ENCODE measurements at regions not wholly inside any gene's neighbourhood (a gene's known extent, or its start where the extent isn't known, plus 50 kb on each side); places are given as distances from the start of the nearest gene placed in this dataset.

DNA sequence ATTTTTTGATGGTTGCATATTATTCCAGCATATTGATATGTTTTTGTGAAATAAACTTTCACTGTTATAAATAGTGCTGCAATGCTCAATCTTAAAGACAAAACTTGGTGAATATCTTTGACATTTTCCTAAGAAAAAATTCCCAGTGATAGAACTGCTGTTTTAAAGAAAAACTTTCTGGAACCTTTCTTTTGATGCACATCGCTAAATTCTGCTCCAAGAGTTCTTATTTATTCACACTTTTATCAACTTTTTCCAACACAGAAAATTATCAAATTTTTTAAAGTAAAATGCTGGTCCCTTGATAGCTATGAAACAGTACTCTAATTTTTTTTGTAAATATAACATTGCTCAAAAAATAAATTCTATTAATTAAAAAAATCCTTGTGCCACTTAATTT, 196.6 kb downstream of the HS3ST3A1 start:
- DNase-seq, result no peak

DNA sequence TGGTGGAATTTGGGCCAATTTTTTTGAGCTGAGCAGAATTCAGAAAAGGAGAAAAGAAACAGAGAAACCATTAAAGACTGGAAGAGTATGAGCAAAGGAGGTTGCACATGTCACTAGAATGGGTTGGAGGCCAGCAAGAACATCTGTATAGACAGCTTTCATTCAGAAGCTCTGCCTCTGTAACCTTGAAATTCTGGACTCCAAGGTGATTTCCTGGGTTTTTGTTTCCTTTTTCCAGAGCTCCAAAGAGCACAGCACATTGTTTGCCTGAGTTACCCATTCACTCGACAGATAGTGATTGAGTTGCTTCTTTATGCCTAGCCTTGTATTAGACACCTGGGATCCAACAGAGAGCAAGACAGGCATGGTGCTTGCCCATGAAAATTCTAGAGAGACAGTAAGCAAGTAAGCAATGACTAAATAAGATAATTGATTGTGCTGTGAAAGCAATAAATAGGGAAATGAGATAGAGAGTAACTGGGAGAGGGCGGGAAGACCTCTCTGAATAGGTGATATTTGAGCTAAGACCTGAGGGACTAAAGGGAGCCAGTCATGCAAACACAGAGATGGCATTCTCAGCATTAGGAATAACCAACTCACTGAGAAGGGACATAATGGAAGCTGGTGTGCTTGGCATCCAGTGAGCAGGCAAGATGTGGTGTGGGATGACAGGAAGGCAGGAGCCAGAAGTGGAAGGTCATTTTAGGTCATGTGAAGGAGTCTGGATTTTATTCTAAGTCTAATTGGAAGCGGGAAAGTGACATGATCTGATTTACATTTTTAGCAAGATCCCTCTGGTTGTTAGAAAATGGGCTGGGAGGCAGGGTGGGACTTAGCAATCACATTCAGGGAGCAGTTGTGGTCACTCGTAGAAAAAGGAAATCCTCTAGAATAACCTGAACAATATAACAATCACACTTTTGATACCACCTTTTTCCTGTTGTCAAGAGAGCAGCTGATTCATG, 197.5 kb downstream of the HS3ST3A1 start:
- DNase-seq, result no peak

DNA sequence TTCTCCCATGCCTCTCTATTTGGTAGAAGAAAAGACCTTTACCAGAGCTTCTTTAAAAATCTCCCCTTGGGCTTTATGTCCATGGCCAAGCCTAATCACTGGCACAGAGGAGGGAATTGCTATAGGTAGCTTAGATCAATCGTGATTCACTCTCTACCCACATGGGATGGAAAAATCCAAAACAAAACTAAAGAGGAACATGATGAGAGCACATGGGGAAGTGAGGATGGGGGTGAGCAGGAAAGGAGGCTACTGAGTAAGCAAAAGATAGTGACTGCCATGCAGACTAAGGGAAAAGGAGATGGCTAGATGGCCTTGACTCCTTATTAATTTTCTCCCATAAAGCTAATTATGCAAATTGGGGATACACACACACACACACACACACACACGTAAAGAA, 201.2 kb downstream of the HS3ST3A1 start:
- DNase-seq, result no peak

- DNase-seq, result no peak
Measured at GRCh38 chr17:13398853-13399252, 202.9 kb downstream of the HS3ST3A1 start.

GRCh38 chr17:13398091-13398490, 203.6 kb downstream of the HS3ST3A1 start:
- no peak for DNase-seq

- DNase-seq, result no peak
Measured at GRCh38 chr17:13395862-13396261, 205.9 kb downstream of the HS3ST3A1 start.

- DNase-seq, result no peak
Measured at GRCh38 chr17:13395346-13395745, 206.4 kb downstream of the HS3ST3A1 start.

DNA sequence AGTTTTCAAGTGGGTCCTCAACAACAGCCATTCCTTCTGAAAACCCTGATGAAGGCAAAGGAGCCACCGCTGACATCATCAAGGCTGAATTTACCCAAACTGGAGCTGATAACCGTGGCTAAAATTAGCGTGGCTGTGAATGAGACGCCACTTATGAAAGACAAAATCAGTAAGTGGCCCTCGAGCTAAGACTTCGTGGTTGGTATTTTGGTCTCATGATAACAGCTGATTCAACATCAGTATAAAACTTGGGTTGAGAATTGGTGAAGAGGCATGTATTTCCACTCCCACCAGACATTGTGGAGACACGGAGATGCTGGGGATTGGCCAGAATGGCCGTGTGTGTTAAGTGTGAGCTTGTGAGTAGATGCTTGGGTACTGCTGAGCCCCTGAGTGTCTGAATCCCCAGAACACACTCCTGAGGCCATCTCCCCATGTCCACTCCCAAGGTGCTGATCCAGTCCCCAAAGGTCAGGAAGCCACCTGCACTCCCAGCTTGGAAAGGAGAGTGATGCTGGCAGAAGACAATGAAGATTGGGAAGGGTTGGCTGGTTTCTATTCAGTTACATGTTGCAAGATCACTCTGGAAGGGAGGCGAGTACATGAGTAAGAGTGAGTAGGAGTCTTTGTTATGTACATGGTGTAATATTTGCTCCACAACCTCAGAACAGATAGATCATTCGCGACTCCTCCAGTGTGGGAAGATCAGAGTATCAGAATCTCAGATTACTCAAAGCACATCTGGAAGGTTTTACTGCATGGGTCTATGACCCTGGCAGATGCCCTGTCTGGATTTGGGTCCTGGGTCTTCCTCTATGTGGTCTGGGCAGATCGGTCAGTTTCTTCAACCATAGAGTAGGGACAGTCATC, 207.7 kb downstream of the HS3ST3A1 start:
- DNase-seq, result no peak

DNA sequence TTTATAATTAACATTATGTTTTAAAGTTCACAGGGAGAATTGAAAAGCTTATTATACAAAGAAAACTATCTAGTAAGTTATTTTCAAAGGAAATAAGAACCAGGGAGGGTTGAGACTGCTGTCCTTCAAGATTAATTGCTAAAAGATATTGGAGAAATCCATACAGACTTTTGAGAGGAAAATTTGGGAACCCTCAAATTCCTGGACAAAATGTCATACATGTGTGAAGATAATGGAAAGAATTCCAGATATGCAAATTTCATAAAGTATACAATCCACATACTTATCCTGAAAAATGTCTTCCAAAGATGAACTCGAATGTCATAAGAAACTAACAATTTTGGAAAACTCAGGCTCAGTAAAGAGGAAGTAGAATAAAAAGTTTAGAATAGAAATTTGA, 213.8 kb downstream of the HS3ST3A1 start:
- DNase-seq, result no peak

DNA sequence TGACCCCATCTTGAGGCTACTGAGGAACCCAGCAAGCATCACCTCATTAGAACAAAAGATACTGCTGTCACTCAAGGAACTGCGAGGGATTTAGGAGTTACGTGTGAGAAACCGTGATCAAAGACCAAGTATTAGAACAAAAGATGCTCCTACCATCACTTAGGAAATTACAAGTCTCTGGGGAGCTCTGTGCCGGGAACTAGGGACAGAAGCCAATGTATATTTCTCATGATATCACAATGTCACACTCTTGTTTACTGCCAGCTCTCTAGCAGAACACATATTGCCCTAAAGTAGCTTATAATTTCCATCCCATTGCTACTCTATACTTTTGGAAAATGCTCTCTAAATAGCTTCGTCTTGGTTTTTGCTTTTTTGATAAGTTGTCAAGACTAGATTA, 214.5 kb downstream of the HS3ST3A1 start:
- DNase-seq, result no peak

DNA sequence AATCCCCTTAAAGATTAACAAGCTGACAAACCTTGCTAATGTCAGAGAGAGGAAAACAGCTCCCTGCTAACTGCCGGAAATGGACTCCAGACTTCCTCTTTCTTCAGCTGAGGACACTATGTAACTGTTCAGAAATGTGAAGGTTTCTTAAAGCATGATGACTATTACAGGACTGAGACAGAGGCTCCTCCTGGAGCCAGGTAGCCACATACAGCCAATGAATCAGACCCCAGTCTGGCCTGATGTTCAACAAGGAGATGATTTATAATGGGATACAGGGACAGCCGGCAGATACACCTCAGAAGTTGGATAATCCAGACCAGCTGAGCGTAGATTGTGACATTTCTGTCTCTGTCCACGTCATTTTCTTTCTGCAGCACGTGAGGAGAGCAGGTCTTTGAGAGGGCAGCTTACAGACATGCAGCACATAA, 216.2 kb downstream of the HS3ST3A1 start:
- no peak for DNase-seq

DNA sequence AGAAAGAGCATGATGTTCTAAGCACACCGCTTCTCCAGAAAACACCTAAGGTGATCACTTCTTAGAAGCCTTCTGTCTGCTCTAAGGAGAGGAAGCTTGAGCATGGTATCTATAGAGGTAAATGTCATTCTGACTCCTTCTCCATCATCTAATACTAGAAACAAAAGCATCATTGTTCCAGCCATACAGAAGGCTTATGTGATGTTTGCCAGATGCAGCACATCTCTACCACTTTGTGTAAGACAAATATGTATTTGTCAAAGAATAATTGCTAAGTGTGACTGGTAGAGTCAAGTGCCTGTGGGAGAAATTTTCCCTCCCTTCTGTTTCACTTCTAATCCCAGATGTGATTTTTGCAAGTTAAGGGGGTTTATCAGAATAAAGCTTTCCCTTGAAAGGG, 217.1 kb downstream of the HS3ST3A1 start:
- no peak for DNase-seq

GRCh38 chr17:13378361-13378760, 223.4 kb downstream of the HS3ST3A1 start:
- DNase-seq, result no peak

DNA sequence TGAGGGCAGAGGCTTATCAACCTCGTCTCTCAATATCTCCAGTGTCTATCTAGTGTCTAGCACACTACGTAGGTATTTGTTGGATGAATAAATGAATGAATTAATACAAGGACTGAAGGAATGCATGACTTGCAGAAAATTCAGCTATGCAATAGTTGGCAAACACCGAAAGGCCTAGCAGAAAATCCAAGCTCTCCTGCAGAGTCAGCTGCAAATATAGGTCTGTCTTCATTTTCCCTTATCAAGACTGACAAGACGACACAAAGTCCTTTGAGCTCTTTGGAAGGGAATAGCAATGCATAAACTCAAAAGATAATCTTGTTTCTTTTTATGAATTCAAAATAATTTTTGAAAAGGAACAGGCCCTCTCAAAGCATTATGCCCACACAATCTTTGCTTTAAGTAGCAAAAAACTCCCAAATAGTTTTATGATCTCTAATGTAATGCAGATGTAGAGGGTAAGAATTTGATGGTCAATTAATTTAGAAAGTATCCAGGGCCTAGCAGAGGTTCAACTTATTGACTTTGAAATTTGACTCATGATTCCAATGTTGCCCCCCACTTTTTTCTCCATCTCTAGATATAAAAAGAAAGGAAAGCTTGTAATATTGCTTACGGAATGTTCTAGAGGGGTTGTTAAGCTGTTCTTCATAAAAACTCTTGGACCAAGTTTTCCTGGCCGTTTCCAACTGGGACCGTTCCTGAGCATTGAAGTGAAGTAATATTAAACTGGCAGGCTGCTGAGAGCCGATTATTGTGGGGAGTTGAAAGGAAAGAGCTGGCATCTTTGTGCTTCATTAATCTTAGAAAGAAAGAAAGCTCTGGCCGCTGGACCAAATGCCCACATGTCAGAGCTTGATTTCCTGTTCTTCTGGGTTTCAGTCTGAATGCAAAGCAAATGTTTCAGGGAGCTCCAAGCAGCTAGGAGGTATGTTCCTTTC, 227.3 kb downstream of the HS3ST3A1 start:
- DNase-seq, result no peak

GRCh38 chr17:13372432-13372831, 229.3 kb downstream of the HS3ST3A1 start:
- no peak for DNase-seq

GRCh38 chr17:13367154-13367553, 234.6 kb downstream of the HS3ST3A1 start:
- no peak for DNase-seq

GRCh38 chr17:13365331-13365730, 236.4 kb downstream of the HS3ST3A1 start:
- no peak for DNase-seq

DNA sequence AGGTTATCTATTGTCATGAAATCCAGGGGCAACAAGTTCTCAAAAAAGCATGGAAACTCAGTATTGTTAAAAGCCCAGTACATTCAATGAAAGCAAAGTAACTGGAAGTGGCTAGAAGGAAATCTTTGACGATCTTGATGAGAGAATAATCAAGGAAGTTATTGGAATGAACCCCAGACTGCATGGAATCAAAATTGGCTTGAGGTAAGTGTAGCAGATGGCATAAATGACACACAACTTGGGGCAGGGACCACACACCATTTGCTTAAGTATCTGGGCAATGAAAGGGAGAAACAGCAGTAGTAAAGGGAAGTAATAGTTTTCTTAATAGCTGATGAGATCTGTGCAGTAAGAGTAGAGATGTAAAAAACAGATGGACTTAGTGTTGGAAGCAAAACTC, 238.0 kb downstream of the HS3ST3A1 start:
- no peak for DNase-seq

DNA sequence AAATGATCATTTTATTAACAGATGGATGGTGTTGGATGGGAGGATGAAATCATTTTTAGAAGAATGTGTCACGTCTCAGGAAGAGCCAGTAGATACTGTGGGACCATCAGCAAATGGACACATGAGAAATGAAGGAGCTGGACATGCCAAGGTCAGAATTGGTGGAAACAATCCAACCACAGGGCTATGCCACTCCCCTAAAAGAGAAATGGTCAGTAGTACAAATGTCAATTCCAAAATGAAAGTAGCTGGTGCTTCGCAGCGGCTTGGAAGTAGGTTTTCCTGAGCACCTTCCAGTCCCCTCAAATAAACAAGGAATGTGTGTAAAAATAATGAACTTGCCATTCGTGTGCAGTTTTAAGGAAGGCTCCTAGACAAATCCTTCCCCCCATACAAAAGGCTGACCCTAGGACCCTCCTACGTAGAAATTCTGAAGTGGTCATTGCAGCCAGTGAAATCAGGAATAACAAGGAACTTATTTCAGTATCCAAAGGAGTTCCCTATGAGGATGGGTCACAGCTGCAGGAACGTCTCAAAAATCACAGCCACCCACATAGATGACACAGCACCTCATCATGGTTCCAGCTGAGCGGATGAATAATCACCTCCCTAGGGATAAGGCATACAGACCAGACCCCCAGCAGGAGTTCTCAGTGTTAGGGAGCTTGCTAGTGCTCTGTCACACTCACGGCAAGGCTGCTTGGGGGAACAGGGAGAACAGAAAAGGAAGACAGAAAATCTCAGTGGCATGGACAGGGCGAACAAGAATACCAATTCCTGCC, 239.2 kb downstream of the HS3ST3A1 start:
- no peak for DNase-seq

GRCh38 chr17:13359774-13360173, 242.0 kb downstream of the HS3ST3A1 start:
- DNase-seq, result no peak

DNA sequence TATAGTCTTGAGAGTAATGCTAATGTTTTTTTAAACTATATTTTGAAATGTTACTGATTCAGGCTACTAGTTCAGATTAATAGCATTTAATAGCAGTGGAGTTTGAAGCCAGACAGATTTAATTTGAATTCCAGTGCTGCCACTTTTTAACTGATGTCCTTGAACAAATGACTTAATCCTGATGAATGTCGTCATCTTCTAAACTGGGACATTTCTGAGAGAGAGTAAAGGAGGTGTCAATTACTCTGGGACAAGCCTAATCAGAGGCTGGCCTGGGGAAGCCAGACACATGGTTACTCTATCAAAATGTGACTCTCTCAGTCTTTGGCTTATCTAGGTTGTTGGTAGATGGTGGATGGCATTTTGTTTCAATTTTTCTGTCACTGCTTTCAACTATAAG, 246.7 kb downstream of the HS3ST3A1 start:
- DNase-seq, result no peak

- no peak for DNase-seq
Measured at GRCh38 chr17:13353590-13353989, 248.1 kb downstream of the HS3ST3A1 start.
